T-cell (primary cell): ENCODE measurements at regions not wholly inside any gene's neighbourhood (a gene's known extent, or its start where the extent isn't known, plus 50 kb on each side); places are given as distances from the start of the nearest gene placed in this dataset.

Experiments used
- ATAC-seq, 4 experiments: fragments of 200-7000 bp in 3 of 4; fragments of 150-1000 bp in 1 of 4; cut with Tn5 transposase; replicated peaks in 1 of 4; 1 replicate in 3 of 4; 2 replicates in 1 of 4; pipeline ENCODE4 v1.10.0; 2021; ENCODE audit warnings: moderate library complexity in 3 of 4, mild to moderate bottlenecking in 2 of 4, moderate number of reproducible peaks in 1 of 4
- CTCF ChIA-PET, 2 donors: fragments of 300-600 bp; sonication (Branson Sonifier 250); formaldehyde crosslinking; loops; one replicate each; lab custom pipeline; 2022; ENCODE audit warnings: antibody characterized with exemption in 2 of 2; lab: Charles Lee
- POLR2A ChIA-PET, 2 donors: fragments of 300-600 bp; sonication (Branson Sonifier 250); formaldehyde crosslinking; loops; one replicate each; lab custom pipeline; 2022; ENCODE audit warnings: antibody characterized with exemption in 2 of 2; lab: Charles Lee
- DNase-seq, 35 experiments: peaks; one replicate each; pipeline versions ENCODE4 v3.0.0 to v3.0.0-alpha.2; 2013 to 2023
- H3K27ac ChIP-seq: one replicate; pipeline ENCODE4 v1.5.1; 2013; ENCODE audit warnings: low read length
- H3K27me3 ChIP-seq, 2 experiments: replicated peaks in 1 of 2; 1 replicate in 1 of 2; 2 replicates in 1 of 2; pipeline versions ENCODE4 v1.6.1 to v1.7.0; 2013; ENCODE audit warnings: low read length in 1 of 2, mixed read lengths in 1 of 2; ENCODE audit not compliant: control insufficient read depth in 2 of 2, insufficient read depth in 2 of 2; ENCODE audit errors: extremely low read depth in 1 of 2
- H3K36me3 ChIP-seq, 2 donors: 1 replicate in 1 of 2; 2 replicates in 1 of 2; pipeline versions ENCODE4 v1.6.1 to v1.7.0; 2013; ENCODE audit warnings: low read length in 1 of 2; ENCODE audit not compliant: control insufficient read depth in 2 of 2, insufficient read depth in 1 of 2; ENCODE audit errors: extremely low read depth in 1 of 2
- H3K4me1 ChIP-seq, 2 experiments: 1 replicate in 1 of 2; 2 replicates in 1 of 2; pipeline versions ENCODE4 v1.6.1 to v1.7.0; 2013; ENCODE audit warnings: low read length in 2 of 2, mixed read lengths in 1 of 2; ENCODE audit not compliant: insufficient read depth in 2 of 2, control insufficient read depth in 1 of 2; ENCODE audit errors: extremely low read depth in 1 of 2
- H3K4me3 ChIP-seq, 2 donors: 1 replicate in 1 of 2; 2 replicates in 1 of 2; pipeline versions ENCODE4 v1.5.1 to v1.7.0; 2013; ENCODE audit warnings: mild to moderate bottlenecking in 2 of 2, low read length in 1 of 2, moderate library complexity in 1 of 2; ENCODE audit not compliant: control insufficient read depth in 1 of 2; ENCODE audit errors: extremely low read depth in 1 of 2
- H3K9me3 ChIP-seq: 2 replicates; pipeline ENCODE4 v1.7.0; 2013
- H3K27ac Mint-ChIP-seq, 2 donors: one replicate each; pipeline ENCODE4 v1.8.0; 2020 to 2021; ENCODE audit warnings: mild to moderate bottlenecking in 2 of 2, mixed read lengths in 2 of 2
- H3K27me3 Mint-ChIP-seq, 2 donors: one replicate each; pipeline ENCODE4 v1.8.0; 2021 to 2022; ENCODE audit warnings: mixed read lengths in 2 of 2
- H3K36me3 Mint-ChIP-seq: one replicate; pipeline ENCODE4 v1.8.0; 2021; ENCODE audit warnings: mixed read lengths
- H3K4me1 Mint-ChIP-seq, 3 donors: one replicate each; pipeline ENCODE4 v1.8.0; 2020 to 2022; ENCODE audit warnings: mixed read lengths in 3 of 3, mild to moderate bottlenecking in 1 of 3
- H3K4me3 Mint-ChIP-seq, 3 donors: one replicate each; pipeline ENCODE4 v1.8.0; 2020 to 2022; ENCODE audit warnings: mild to moderate bottlenecking in 3 of 3, mixed read lengths in 3 of 3, moderate library complexity in 3 of 3
- H3K9me3 Mint-ChIP-seq, 3 donors: one replicate each; pipeline ENCODE4 v1.8.0; 2020 to 2022; ENCODE audit warnings: mixed read lengths in 3 of 3
- WGBS: methylation state at CpG from one replicate; pipeline ENCODE4 v1.1.5; 2013; ENCODE audit warnings: missing lambda C conversion rate; ENCODE audit not compliant: insufficient coverage; 5-methylcytosine and 5-hydroxymethylcytosine counted together

GRCh38 chr5:158435161-158435616 lies 576.2 kb upstream of the CLINT1 start:
- peak overlapping the region; percentile 4 for H3K27ac ChIP-seq
- ATAC-seq (peak; percentile 82 to 90 (median 88)), DNase-seq (peak in 14 of 35 experiments; percentile 1 to 50 (median 6))
- no peaks in the 10 kb centered on the region for H3K36me3 Mint-ChIP-seq
- no peaks in the 10 kb centered on the region for H3K9me3 ChIP-seq
- peak overlapping the region; percentile 53 to 83 for H3K27ac Mint-ChIP-seq
- WGBS: 0% methylated on average over 1 of the region's 4 CpGs
- no peaks in the 10 kb centered on the region for H3K27me3 ChIP-seq
- H3K4me1 Mint-ChIP-seq: peaks cover 56 to 59% (median 58%) of the 10 kb centered on the region in 3 donors
- H3K36me3 ChIP-seq: no peaks in the 10 kb centered on the region
- H3K4me3 ChIP-seq: no peak overlapping the region
- POLR2A ChIA-PET: interaction anchor here in 1 of 2 donors (0.6 kb wide), 1 partner anchor 1575 kb away, joined by 3 read pairs; no protein-coding TSS in a partner anchor
- H3K27me3 Mint-ChIP-seq: no peaks in the 10 kb centered on the region
- H3K4me3 Mint-ChIP-seq: peak overlapping the region; percentile 49 to 76 (median 54)
- peaks cover 10 to 50% of the 10 kb centered on the region in 2 experiments for H3K4me1 ChIP-seq
- no peaks in the 10 kb centered on the region for H3K9me3 Mint-ChIP-seq
- CTCF ChIA-PET: interaction anchor here (0.5 to 1.1 kb wide), 2 partner anchors 15 to 756 kb away, joined by 3 read pairs; no protein-coding TSS in a partner anchor

- Mint-ChIP-seq H3K27ac (peak overlapping the region in 1 of 2 donors; percentile 44), H3K4me3 (peak overlapping the region in 2 of 3 donors; percentile 49 to 76), H3K27me3 (no peaks in the 10 kb centered on the region), H3K4me1 (peaks cover 56 to 59% (median 58%) of the 10 kb centered on the region in 3 donors), H3K36me3 (no peaks in the 10 kb centered on the region), H3K9me3 (peaks cover 0 to 4% (median 0%) of the 10 kb centered on the region in 3 donors)
- Histone ChIP-seq H3K27me3 (no peaks in the 10 kb centered on the region), H3K27ac (no peak overlapping the region), H3K4me3 (no peak overlapping the region), H3K36me3 (no peaks in the 10 kb centered on the region), H3K9me3 (no peaks in the 10 kb centered on the region), H3K4me1 (peaks cover 10 to 50% of the 10 kb centered on the region in 2 experiments)
- no peak for DNase-seq
- peak in 1 of 4 experiments; percentile 21 for ATAC-seq
- ChIA-PET POLR2A (interaction anchor here in 1 of 2 donors (0.6 kb wide), 1 partner anchor 1576 kb away, joined by 3 read pairs; no protein-coding TSS in a partner anchor), CTCF (interaction anchor here (0.5 to 1.1 kb wide), 3 partner anchors 12 to 757 kb away, joined by 3 to 11 read pairs (median 3); no protein-coding TSS in a partner anchor)
- WGBS: 0% methylated on average over 1 of the region's 2 CpGs
These were observed 575.8 kb upstream of the CLINT1 start for GRCh38 chr5:158434749-158435148.

- Mint-ChIP-seq H3K36me3 (no peaks in the 10 kb centered on the region), H3K4me3 (peak overlapping the region in 1 of 3 donors; percentile 40), H3K9me3 (peaks cover 0 to 5% (median 0%) of the 10 kb centered on the region in 3 donors), H3K27me3 (no peaks in the 10 kb centered on the region), H3K27ac (peak overlapping the region in 1 of 2 donors; percentile 30), H3K4me1 (peaks cover 56 to 62% (median 59%) of the 10 kb centered on the region in 3 donors)
- Histone ChIP-seq H3K9me3 (no peaks in the 10 kb centered on the region), H3K27me3 (no peaks in the 10 kb centered on the region), H3K4me1 (peaks cover 10 to 50% of the 10 kb centered on the region in 2 experiments), H3K4me3 (no peak overlapping the region), H3K36me3 (no peaks in the 10 kb centered on the region), H3K27ac (no peak overlapping the region)
- ChIA-PET POLR2A (no interaction called here), CTCF (no interaction called here)
- DNase-seq: no peak
- no peak for ATAC-seq
- no CpG with 5 or more reads among the region's 1 CpG for WGBS
These were observed 574.7 kb upstream of the CLINT1 start for GRCh38 chr5:158433634-158434033.

GRCh38 chr5:158431369-158432029 lies 572.6 kb upstream of the CLINT1 start:
- H3K27me3 Mint-ChIP-seq: no peaks in the 10 kb centered on the region
- H3K36me3 Mint-ChIP-seq: no peaks in the 10 kb centered on the region
- DNase-seq (no peak), ATAC-seq (no peak)
- peaks cover 0 to 5% (median 0%) of the 10 kb centered on the region in 3 donors for H3K9me3 Mint-ChIP-seq
- ChIA-PET POLR2A (no interaction called here), CTCF (no interaction called here)
- Histone ChIP-seq H3K27ac (no peak overlapping the region), H3K4me1 (peaks cover 7 to 43% of the 10 kb centered on the region in 2 experiments), H3K4me3 (no peak overlapping the region), H3K36me3 (no peaks in the 10 kb centered on the region), H3K9me3 (no peaks in the 10 kb centered on the region), H3K27me3 (no peaks in the 10 kb centered on the region)
- no CpG with 5 or more reads among the region's 1 CpG for WGBS
- peaks cover 50 to 54% (median 54%) of the 10 kb centered on the region in 3 donors for H3K4me1 Mint-ChIP-seq
- H3K4me3 Mint-ChIP-seq: no peak overlapping the region
- H3K27ac Mint-ChIP-seq: peak overlapping the region in 1 of 2 donors; percentile 40

- peaks cover 5 to 36% of the 10 kb centered on the region in 2 experiments for H3K4me1 ChIP-seq
These were observed 571.8 kb upstream of the CLINT1 start for GRCh38 chr5:158430798-158431167.

GRCh38 chr5:158430166-158430797 lies 571.3 kb upstream of the CLINT1 start:
- no peaks in the 10 kb centered on the region for H3K9me3 ChIP-seq
- DNase-seq (no peak), ATAC-seq (no peak)
- H3K4me1 Mint-ChIP-seq: peaks cover 38 to 42% (median 41%) of the 10 kb centered on the region in 3 donors
- no peaks in the 10 kb centered on the region for H3K36me3 Mint-ChIP-seq
- H3K27ac Mint-ChIP-seq: no peak overlapping the region
- no peak overlapping the region for H3K4me3 ChIP-seq
- no peaks in the 10 kb centered on the region for H3K27me3 Mint-ChIP-seq
- H3K36me3 ChIP-seq: no peaks in the 10 kb centered on the region
- peaks cover 5 to 33% of the 10 kb centered on the region in 2 experiments for H3K4me1 ChIP-seq
- POLR2A ChIA-PET: no interaction called here
- H3K27me3 ChIP-seq: no peaks in the 10 kb centered on the region
- no peak overlapping the region for H3K27ac ChIP-seq
- 60% methylated on average over 1 of the region's 2 CpGs for WGBS
- H3K4me3 Mint-ChIP-seq: no peak overlapping the region
- peaks cover 0 to 5% (median 0%) of the 10 kb centered on the region in 3 donors for H3K9me3 Mint-ChIP-seq
- CTCF ChIA-PET: no interaction called here

More at GRCh38 chr5:158430798-158431167, 571.8 kb upstream of the CLINT1 start:
- ChIA-PET POLR2A (no interaction called here), CTCF (no interaction called here)
- ATAC-seq (no peak), DNase-seq (no peak)
- no peaks in the 10 kb centered on the region for H3K36me3 ChIP-seq
- H3K4me3 ChIP-seq: no peak overlapping the region
- Mint-ChIP-seq H3K4me1 (peaks cover 43 to 47% (median 46%) of the 10 kb centered on the region in 3 donors), H3K36me3 (no peaks in the 10 kb centered on the region), H3K4me3 (no peak overlapping the region), H3K27ac (no peak overlapping the region), H3K9me3 (peaks cover 0 to 5% (median 0%) of the 10 kb centered on the region in 3 donors), H3K27me3 (no peaks in the 10 kb centered on the region)
- H3K27me3 ChIP-seq: no peaks in the 10 kb centered on the region
- no peak overlapping the region for H3K27ac ChIP-seq
- no peaks in the 10 kb centered on the region for H3K9me3 ChIP-seq
- WGBS: no CpG with 5 or more reads among the region's 2 CpGs
